CD4-positive, alpha-beta T cell treated with Interleukin-17A for 1 hour (primary cell): ENCODE measurements at regions not wholly inside any gene's neighbourhood (a gene's known extent, or its start where the extent isn't known, plus 50 kb on each side); places are given as distances from the start of the nearest gene placed in this dataset.

Source experiments
- DNase-seq: peaks from one replicate; pipeline ENCODE4 v3.0.0-alpha.2; 2020

DNA sequence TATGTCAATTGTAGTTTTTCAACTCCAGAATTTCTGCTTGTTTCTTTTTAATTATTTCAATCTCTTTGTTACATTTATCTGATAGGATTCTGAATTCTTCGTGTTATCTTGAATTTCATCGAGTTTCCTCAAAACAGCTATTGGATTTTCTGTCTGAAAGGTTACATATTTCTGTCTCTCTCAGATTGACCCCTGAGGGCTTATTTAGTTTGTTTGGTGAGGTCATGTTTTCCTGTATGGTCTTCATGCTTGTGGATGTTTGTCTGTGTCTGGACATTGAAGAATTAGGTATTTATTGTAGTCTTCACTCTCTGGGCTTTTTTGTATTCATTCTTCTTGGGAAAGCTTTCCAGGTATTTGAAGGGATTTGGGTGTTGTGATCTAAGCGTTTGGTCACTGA lies 85.6 kb downstream of the SNAPC1 start:
- DNase-seq, result no peak

- DNase-seq, result no peak
Measured at GRCh38 chr14:61854898-61855297, 92.7 kb downstream of the SNAPC1 start.

DNA sequence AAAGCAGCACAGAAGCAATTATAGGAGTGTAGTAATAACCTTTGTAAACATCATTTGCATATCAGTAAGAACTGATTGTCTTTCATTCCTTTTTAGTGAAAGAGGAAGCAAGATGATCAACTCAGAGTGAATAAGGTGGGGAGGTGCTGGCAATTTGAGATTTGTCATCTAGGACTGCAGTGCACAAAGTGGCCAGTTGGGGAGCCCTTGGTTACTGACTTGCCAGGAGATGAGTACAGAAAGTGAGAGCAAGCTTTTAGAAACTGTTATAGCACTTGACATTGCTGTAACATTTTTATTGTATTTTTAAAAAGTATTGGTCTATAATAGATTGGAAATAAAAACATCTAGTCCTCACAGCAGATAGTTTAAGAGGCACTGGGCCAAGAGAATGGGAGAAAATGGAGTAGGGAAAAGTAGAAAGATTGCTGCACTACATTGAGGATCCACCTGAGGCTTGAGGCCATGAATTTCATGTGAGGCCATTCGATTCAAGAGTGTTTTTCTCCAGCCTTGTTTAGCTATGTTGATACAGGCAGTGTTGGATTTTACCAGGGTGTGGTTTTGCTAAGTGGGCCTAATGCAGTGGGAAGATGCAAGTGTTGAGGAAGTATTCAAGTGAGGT lies 98.2 kb downstream of the SNAPC1 start:
- peak; percentile 52 for DNase-seq

DNA sequence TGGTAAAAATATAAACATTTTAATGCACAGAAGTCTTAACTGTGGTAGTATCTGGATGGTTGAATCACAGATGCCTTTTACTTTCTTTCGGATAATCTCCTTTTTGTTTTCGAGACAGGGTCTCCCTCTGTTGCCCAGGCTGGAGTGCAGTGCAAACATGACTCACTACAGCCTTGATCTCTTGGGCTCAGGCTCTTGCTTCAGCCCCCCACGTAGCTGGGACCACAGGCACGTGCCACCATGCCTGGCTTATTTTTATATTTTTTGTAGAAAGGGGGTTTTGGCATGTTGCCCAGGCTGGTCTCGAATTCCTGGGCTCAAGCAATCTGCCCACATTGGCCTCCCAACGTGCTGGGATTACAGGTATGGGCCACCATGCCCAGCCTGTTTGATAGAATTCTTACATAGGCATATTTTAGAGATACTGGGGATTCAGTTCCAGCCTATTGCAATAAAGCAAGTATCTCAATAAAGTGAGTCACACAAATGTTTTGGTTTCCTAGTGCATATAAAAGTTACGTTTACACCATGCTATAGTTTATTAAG lies 99.2 kb downstream of the SNAPC1 start:
- no peak for DNase-seq

GRCh38 chr14:61864329-61864898 lies 102.2 kb downstream of the SNAPC1 start:
- DNase-seq, result no peak

DNA sequence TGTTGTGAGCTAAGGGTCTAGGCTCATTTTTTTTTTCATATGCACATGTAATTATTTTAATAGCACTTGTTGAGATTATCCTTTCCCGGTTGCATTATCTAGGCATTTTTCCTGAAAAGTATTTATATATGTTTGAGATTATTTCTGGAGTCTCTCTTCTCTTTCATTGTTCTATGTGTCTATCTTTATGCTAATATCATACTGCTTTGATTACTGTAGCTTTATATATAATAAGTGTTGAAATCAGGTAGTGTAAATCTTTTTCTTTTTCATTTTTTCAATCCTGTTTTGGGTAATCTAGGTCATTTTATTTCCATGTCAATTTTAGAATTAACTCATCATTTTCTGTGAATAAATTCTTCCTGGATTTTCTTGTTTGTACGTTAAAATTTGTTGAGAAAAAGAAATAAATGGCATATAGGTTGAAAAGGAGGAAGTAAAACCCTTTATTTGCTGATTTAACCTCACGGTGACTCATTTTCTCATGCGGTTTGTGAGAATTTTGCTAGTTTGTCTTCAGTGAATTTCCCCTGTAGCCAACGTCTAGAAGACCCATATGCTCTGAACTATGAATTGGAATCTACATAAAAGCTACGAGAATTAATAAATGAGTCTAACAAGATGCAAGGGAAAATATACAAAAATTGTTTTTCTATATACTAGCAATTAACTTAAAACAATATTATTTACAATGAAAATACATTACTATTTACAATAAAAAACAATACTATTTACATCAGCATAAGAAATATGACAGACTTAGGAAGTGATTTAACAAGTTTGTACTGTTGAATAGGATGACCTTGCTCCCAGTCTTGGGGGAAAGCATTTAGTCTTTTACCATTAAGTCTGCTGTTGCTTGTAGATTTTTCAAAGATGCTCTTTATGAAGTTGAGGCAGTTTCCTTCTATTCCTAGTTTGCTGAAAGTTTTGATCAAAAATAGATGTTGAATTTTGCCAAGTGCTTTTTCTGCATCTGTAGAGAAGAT lies 105.0 kb downstream of the SNAPC1 start:
- DNase-seq, result no peak

- DNase-seq, result no peak
Measured at GRCh38 chr14:61868846-61869245, 106.6 kb downstream of the SNAPC1 start.

DNA sequence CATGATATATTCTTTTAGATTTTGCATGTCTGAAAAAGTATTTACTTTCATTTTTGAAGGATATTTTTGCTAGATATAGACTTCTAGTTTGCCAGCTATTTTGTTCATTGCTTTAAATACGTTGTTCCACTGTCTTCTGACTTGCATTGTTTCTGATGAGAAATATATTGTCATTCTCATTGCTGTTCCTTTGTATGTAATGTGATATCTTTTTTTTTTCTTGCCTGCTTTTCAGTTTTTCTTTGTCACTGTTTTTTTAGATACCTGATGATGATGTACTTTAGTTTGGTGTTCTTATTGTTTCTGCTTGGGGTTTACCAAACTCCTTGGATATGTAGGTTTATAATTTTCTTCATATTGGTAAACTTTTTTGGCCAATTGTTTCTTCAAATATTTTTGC lies 107.9 kb downstream of the SNAPC1 start:
- no peak for DNase-seq

DNA sequence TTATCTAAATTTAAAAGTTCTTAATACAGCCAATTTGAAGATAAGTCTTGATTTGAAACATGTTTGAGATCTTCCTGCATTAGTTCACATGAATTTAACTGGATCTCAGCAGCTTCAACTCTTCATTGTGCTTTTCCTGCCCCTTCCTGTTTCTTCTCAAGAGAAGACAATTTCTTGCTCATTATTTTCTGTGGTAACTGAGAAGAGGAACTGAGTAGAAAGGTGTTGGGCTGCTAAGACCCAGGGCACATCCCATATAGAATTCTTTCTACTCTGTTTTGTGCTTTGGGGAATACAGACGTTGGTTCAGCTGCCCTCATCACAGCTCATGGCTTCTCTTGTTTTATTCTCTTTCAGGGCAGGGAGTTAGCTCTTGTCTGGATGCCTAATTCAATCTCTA lies 110.2 kb downstream of the SNAPC1 start:
- DNase-seq, result no peak

DNA sequence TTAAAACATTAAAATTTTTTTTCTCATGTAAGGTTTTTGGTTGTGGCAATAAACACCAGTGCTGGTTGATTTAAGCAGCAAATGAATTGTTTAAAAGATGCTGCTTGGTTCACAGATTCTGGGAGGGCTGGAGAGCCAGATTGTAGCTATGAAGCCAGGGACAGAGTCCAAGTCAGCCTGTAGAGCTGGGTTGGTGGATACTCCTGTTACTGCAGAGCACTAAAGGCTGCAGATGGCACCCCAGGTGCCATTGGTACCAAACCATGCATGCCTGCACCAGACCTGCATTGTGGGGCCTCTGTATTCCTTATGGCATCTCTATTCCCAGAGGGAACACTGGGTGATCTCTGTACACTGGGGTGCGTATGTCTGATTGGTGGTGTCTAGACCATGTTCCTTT lies 113.3 kb downstream of the SNAPC1 start:
- DNase-seq, result no peak

GRCh38 chr14:61876362-61877034 lies 114.3 kb downstream of the SNAPC1 start:
- DNase-seq, result no peak

GRCh38 chr14:61877035-61877390 lies 114.8 kb downstream of the SNAPC1 start:
- no peak for DNase-seq

- DNase-seq, result no peak
Measured at GRCh38 chr14:61877768-61878167, 115.5 kb downstream of the SNAPC1 start.

- DNase-seq, result no peak
Measured at GRCh38 chr14:61878931-61879330, 116.7 kb downstream of the SNAPC1 start.

DNA sequence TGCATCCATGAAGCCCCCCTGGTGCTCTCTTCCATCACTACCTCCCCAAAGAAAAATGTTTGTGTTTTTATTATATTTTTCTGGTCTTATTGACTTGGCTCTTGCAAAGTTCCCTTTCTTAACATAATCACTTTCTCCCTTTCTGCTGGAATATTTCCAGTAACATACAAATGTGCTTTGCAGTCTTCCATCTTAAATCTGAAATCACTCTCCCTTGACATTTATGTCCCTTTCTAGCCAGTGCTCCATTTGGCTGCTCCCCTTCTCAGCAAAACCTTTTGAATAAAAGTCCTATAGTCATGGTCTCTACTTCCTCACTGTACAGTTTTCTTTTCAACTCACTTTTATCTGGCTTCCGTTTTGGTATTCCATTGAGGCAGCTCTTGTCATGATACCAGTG lies 118.8 kb downstream of the SNAPC1 start:
- DNase-seq, result no peak

DNA sequence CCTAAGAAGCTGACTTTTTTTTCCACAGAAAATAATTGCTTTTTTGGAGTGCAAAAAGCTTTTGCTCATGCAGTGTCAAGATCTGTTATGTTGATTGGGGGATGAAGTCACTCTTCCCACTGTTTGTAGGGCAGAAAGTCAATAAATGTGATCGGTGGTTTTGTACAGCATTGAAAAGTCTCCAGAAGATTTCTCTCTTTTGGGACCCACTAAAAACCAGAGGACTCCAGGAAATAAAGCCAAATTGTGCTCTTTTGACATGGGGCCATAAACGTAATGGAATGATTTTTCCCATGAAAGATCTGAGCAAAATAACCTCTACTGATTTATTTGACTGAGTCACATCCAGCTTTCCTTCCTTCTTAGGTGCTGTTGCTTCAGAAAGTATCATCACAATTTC lies 122.5 kb downstream of the SNAPC1 start:
- no peak for DNase-seq

DNA sequence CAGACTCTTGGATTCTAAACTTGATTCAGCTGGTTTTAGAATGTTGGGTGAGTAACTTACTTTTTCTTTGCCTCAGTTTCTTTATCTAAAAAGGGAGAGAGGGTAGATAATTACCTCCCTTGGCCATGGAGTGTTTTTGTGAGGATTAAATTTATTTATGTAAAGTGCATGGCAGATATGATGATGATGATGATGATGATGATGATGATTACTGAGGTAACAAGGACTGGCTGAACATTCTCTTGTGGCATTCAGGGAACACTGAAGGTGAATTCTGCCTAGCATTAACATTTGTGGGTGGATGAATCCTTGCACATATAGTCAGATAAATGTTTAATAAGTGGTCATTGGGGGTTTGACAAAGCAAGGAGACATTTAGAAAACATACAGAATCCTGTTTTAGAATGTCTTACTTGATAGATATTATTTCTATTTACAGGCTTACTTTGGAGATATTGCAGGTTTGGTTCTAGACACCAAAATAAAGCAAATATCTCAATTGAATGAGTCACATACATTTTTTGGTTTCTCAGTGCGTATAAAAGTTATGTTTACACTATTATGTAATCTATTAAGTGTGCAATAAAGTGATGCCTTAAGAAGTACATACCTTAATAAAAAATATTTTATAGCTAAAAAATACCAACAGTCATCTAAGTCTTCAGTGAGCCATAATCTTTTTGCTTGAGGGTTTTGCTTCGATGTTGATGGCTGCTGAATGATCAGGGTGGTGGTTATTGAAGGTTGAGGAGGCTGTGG lies 123.2 kb downstream of the SNAPC1 start:
- no peak for DNase-seq

- no peak for DNase-seq
Measured at GRCh38 chr14:61887628-61888027, 125.4 kb downstream of the SNAPC1 start.

DNA sequence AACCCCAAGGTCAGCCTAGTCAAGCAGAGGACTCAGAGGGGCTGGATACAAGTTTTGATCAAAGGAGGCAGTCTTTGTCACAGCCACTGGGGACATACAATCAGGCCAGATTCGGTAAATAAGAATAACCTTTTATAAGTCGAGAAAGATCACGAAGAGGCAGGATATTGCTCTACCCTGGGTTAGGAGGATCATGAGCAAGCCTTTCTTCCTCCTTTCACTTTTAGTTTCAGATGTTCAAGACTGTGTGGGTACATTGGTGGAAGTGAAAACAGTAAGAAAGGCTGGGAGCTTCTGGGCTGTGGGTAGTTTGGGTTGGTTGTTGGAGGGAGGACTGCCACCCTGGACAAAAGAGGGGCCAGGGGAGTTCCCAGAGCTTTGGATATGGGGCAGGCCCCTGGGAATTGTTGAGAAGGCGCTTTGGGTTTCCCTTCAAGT lies 127.7 kb downstream of the SNAPC1 start:
- DNase-seq, result peak; percentile 63

DNA sequence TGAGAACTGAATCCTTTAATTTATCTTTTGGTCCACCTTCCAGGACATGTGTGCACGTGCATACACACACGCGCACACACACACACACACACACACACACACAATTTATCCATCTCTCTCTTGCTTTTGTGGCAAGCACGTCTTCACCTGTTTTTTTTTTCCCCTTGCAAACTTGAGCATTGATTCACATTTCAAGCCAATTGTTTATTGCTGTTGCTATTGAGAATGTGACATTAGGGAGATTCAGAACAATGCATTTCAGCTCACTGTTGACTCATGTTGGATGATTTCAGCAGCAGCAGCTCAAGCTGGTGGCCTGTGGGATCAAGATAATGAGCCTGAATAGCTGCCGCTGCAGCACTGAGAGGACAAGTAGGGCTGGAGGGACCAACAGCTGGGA lies 128.9 kb downstream of the SNAPC1 start:
- DNase-seq, result no peak

DNA sequence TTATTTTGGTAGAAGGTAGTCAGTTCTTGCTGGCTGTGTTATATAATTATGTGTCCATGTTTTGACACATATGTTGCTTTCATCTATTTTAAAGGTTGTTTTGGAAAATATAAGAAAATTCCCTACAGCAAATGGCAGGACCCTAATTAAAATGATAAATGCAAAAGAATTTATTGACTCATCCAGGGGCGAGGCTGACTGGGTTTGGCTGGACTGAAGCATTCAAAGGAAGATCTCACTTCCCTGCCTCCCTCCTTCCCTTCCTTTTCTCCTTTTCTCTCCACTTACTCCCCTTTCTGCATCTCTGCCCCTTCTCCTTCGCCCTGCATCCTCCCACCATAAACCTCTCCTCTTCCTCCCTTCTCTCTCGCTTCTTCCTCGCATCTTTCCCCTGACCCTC lies 129.6 kb downstream of the SNAPC1 start:
- no peak for DNase-seq

DNA sequence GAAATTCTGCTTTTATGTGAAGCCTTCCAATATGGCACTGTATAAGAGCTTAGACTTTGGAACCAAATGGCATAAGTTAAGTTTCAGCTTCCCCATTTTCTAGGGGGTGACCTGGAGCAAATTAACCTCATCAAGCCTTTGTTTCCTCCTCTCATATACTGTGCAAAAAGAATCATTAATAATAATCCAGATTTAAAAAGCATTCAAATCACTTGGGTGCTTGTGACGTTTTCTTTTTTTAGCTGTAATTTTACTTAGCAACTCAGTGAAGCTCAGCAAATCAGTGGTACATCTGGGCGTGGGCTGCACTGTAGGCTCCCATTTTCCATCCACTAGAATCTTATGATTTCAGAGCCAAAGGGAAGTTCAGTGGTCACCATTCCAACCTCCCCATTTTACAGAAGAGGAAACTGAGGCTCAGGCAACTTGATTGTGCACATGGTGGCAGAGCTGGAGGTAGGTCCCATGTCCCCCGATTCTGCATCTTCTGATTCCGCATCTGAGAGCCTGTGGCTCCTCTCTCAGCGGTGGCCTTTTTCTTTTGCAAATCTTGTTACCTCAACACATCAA lies 131.2 kb downstream of the SNAPC1 start:
- no peak for DNase-seq
